GM21576 (cell line): ENCODE measurements at regions not wholly inside any gene's neighbourhood (a gene's known extent, or its start where the extent isn't known, plus 50 kb on each side); places are given as distances from the start of the nearest gene placed in this dataset.
"Not testable (repeated sequence)": the region's sequence is repeated elsewhere in the genome, so short reads cannot be mapped to it uniquely, and the experiment has no call there.

ENCODE experiments used
- ATAC-seq: cut with Tn5 transposase; IDR thresholded peaks from one replicate; pipeline ENCODE4 v1.9.1; 2021; ENCODE audit warnings: mild to moderate bottlenecking, moderate library complexity; ENCODE audit not compliant: unreplicated experiment

DNA sequence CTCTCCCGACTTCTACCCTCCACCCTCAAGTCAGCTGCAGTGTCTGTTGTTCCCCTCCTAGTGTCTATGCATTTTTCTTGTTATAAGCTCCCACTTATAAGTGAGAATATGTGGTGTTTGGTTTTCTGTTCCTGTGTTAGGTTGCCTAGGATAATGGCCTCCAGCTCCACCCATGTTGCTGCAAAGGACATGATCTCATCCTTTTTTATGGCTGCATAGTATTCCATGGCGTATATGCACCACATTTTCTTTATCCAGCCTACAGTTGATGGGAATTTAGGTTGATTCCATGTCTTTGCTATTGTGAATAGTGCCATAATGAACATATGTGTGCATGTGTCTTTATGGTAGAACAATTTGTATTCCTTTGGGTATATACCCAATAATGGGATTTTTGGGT, 80.7 kb downstream of the SPTSSA start:
- ATAC-seq = not testable (repeated sequence)

GRCh38 chr14:34380471-34380845, 81.6 kb downstream of the SPTSSA start:
- ATAC-seq = no peak

DNA sequence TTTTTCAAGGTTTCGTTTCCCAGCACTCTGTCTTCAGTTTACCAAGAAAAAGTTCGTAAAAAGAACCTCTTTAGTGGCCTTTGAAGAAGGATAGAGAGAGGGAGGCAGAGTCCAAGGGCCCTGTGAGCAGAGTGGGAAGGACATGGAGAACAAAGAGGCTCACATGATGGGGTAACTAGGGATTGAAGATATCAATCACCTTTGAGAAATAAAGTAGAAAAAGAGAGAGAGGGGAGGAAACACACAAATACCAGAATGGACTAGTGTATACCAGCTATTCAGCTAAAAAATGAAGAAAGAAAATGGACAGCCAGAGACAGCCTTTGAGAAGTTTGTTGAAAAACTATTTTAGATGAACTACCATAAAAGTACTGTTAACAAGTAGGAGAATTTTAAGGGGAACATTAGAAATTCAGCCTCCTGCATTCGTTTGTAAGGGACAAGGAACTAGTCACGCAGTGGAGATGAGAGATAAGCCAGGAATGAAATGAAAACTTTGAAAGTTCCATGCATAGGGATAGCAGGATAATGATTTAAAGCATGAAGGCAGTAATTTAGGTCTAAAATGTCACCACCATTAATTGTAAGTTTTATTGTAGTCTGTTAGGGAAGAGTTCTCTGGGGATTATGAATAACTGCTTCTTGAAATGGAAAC, 82.1 kb downstream of the SPTSSA start:
- ATAC-seq = no peak

GRCh38 chr14:34376649-34377267, 85.3 kb downstream of the SPTSSA start:
- ATAC-seq = no peak

DNA sequence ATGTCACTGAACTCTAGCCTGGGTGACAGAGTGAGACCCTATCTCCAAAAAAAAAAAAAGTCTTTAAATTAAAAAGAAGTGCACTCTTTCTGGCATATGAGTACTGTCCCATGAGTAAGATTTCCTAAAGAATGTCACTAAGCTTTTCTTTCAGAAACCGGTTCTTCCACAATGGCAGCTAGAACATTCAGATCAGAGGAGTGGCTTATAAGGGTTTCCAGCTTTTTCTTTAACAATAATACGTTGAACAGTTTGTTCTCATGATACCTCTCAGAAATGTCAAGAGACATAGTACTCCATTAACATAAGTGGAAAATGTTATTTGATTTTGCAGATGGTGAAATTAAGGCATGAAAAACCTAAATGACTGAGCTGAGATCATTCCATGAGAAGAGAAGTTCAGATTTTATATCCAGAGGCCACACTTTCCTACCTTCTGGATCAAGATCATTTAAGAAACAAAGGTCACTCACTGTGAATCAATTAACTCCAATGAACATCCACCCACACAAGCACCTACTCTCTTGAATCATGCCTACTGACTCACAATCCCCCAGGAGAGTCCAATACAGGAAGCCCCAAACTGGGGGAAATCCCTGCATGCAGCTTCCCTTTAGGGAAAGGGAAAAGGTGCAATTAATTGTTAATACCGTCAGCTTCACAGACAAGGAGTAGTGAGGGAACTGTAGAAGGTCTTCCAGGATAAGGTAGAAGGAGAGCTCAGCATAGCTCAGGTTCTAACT, 86.9 kb downstream of the SPTSSA start:
- ATAC-seq = no peak

DNA sequence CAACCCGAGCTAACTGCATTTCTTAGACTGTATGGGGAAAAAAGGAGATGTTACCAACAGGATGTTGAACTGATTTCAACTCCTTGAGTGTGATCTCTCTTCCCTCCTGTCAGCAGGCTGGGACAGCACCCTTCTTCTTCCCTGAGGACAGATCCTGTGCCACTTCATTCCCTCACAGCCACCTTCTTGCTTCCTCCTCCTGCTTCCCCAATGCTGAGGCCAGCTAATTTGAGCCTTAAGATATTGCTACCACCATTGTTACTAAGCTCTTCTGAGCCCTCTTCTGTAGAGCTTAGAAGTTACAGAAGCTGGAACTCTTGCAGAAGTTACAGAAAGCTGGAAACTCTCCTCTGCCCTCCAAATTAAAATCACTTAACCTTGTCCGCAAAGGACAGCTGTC, 88.8 kb downstream of the SPTSSA start:
- ATAC-seq = no peak

DNA sequence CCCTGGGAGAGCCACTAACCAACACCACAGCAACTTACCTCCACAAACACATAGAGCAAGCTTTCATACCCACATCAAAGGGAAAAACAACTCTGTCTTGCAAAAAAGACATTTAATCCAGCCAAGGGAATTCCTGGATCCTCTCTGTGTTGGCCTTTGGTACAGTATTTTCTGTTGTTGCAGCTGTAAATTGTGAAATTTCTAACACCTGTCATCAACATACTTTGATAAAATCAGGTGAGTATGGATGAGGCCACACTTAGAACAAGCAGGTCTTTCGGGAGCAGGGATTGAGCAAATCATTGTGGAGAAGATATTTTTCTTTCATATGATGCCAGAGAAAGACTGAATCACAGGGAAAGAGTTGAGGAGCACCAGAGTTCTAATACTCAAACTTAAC, 89.3 kb downstream of the SPTSSA start:
- no peak for ATAC-seq

DNA sequence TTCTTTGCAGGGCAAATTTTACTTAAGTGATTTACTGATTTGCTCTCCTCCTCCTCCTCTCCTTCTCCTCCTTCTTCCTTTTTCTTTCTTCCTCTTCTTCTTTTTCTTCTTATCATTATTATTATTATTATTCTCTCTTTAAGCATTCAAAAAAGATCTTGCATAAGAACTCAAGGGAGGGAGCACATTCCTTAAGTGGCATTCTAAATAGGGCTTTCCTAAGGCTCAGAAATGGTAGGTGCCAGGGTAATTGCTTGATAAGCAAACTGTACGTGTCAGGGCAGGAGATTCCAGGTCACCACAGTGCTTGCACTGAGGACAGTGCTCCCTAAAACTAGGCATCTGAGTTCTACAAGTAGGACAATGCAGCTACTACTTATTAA, 92.4 kb downstream of the SPTSSA start:
- ATAC-seq = no peak

- no peak for ATAC-seq
These were observed 92.9 kb downstream of the SPTSSA start for GRCh38 chr14:34368971-34369647.

- ATAC-seq = no peak
These were observed 93.7 kb downstream of the SPTSSA start for GRCh38 chr14:34368115-34368970.

DNA sequence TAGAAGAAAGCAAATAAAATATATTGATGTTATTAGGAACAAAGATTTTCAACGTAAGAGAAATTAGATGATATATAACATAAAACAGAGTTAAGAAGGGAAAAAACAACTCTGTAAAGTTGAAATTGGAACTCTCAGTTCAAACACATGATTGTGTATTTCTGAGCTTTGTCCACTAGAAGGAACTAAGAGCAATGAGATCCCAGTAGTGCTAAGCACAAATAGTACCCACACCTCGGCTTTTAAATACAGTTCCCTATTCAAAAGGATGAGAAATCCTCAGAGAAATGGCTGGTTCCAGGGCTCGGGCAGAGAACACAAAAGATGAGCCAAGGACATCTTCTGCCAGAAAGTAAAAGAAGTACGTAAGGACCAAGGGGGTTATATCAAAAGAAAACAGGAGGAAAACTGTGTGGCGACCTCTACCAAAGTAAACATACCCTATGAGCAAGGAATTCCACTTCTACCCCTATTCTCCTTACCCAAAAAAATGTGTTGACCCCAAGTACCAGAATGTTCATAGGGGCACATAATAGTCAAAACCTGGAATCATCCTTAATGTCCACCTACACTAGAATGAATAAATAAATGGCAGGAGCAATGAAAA, 96.6 kb downstream of the SPTSSA start:
- ATAC-seq = no peak

- ATAC-seq = no peak
These were observed 97.8 kb downstream of the SPTSSA start for GRCh38 chr14:34364201-34364600.

DNA sequence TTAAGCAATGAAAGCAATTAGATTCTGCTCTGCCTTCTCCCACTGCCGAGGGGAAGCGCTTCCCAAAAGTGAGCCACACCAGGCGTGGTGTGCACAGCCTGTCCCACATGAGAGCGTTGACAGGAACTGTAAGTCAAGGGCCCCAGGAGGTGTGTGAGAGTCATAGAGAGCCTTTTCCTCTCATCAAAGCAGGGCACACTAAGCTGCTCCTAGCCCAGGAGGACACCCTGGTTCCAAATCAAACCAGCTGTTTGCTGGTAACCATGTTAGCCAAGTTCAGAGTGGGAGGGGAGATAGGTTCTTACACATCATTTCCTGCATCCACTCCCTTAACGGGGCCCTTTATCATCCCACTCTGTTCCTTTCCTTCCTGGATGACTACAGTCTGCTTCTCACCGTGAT, 98.3 kb downstream of the SPTSSA start:
- no peak for ATAC-seq

- ATAC-seq = no peak
These were observed 99.3 kb downstream of the SPTSSA start for GRCh38 chr14:34362641-34363251.

- ATAC-seq = no peak
These were observed 100.5 kb downstream of the SPTSSA start for GRCh38 chr14:34361504-34362011.

DNA sequence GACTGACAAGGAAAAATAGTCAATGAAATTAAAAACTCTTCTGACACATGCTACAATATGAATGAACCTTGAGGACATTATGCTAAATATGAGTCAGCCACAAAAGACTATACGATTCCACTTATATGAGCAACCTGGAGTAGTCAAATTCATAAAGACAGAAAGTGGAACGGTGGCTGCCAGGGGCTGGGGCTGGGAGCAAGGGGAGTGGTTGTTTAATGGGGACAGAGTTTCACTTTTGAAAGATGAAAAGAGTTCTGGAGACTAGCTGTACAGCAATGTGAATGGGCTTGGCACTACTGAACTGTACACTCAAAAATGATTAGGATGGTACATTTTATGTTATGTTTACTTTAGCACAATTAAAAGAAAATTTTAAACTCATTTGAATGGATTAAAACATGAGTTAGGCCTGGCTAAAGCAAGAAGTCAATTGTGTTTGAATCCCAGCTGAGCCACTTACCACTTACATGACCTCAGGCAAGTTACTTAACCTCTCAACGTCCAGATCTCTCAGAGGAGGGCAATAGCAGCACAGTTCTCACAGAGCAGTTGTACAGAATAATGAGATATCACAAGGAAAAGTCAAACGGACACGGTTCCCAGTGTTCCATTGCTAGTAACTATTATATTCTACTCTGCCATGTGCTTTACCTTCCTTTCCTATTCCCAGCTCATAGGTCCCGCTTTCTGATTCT, 102.5 kb downstream of the SPTSSA start:
- ATAC-seq = no peak

DNA sequence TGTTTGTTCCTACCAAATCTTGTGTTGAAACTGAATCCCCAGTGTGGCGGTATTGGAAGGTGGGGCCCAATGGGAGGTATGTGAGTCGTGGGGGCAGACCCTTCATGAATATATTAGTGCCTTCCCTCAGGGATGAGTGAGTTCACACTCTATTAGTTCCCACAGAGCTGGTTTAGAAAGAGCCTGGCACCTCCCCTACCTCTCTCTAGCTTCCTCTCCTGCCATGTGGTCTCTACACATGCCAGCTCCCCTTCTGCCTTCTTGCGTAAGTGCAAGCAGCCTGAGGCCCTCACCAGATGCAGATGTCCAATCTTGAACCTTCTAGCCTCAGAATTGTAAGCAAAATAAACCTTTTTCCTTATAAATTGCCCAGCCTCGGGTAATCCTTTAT, 105.8 kb downstream of the SPTSSA start:
- no peak for ATAC-seq

GRCh38 chr14:34355584-34356263, 106.3 kb downstream of the SPTSSA start:
- ATAC-seq = no peak

DNA sequence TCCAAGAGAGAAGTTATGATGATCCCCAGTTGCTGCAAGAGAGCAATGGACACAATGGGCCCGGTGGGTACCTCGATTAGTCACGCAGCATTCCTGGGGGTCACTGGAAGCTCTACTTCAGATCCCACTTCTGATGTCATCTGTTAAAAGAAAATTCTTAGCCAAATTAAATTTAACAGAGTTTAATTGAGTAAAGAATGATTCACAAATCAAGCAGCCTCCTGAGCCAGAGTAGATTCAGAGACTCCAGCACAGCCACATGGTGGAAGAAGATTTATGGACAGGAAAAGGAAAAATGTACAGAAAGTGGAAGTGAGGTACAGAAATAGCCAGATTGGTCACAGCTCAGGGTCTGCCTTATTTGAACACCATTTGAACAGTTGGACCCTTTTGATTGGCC, 107.5 kb downstream of the SPTSSA start:
- ATAC-seq = no peak
